ENCODE measurements at regions not wholly inside any gene's neighbourhood (a gene's known extent, or its start where the extent isn't known, plus 50 kb on each side); places are given as distances from the start of the nearest gene placed in this dataset.

- Histone ChIP-seq H4K91ac (ENCODE audit: insufficient read length, low read depth, low read length) (no peak overlapping the region), H2BK20ac (ENCODE audit: low read depth, low read length, poor library complexity, severe bottlenecking) (no peak overlapping the region), H2AK5ac (ENCODE audit: insufficient read length, low read length) (no peak overlapping the region), H3K27me3 (ENCODE audit: insufficient read depth, low read length) (no peaks in the 10 kb centered on the region), H3K27ac (ENCODE audit: insufficient read length, low read depth, low read length) (no peak overlapping the region), H2BK15ac (ENCODE audit: low read depth, low read length) (no peak overlapping the region), H2BK120ac (ENCODE audit: low read depth, low read length, poor library complexity, severe bottlenecking) (no peak overlapping the region), H4K8ac (replicated peaks; ENCODE audit: insufficient read length, low read depth, low read length) (no peak overlapping the region), H3K4me2 (ENCODE audit: insufficient read depth, insufficient read length, low read length) (no peak overlapping the region), H3K23ac (ENCODE audit: insufficient read length, low read depth, low read length) (peak overlapping the region; percentile 40), H3K9me3 (ENCODE audit: control insufficient read depth, low read depth, low read length) (no peaks in the 10 kb centered on the region), H3K23me2 (ENCODE audit: insufficient read length, low read depth, low read length, poor library complexity, severe bottlenecking) (no peaks in the 10 kb centered on the region), H3K9ac (ENCODE audit: extremely low read depth, insufficient read length, low read length) (no peak overlapping the region), H3K56ac (ENCODE audit: insufficient read length, low read depth, low read length) (no peak overlapping the region), H3K14ac (ENCODE audit: insufficient read depth, low read length) (no peak overlapping the region), H4K20me1 (ENCODE audit: control insufficient read depth, insufficient read depth, insufficient read length) (no peaks in the 10 kb centered on the region), H3K4me1 (ENCODE audit: insufficient read depth, low read length) (no peaks in the 10 kb centered on the region), H3K4ac (ENCODE audit: low read depth, low read length) (no peak overlapping the region), H3K79me2 (ENCODE audit: insufficient read depth, low read length) (no peaks in the 10 kb centered on the region), H3T11ph (ENCODE audit: low read length) (no peak overlapping the region), H3K18ac (ENCODE audit: insufficient read length, low read depth, low read length) (no peak overlapping the region), H2BK5ac (ENCODE audit: insufficient read length, low read length) (no peak overlapping the region), H2AFZ (ENCODE audit: low read length) (no peak overlapping the region), H2BK12ac (ENCODE audit: insufficient read length, low read depth, low read length) (no peak overlapping the region), H3K79me1 (ENCODE audit: insufficient read depth, low read depth, low read length, poor library complexity, severe bottlenecking) (no peaks in the 10 kb centered on the region), H4K5ac (ENCODE audit: insufficient read length, low read depth, low read length) (no peak overlapping the region)
- DNase-seq: no peak
- Mint-ChIP-seq H3K36me3 (ENCODE audit: insufficient read depth in 1 of 3, low read depth in 3 of 3) (no peaks in the 10 kb centered on the region), H3K27ac (no peak overlapping the region), H3K9me3 (no peaks in the 10 kb centered on the region), H3K27me3 (ENCODE audit: low read depth) (no peaks in the 10 kb centered on the region; the same call in 1 of the 2 replicates), H3K4me1 (no peaks in the 10 kb centered on the region), H3K4me3 (no peak overlapping the region)
- TF ChIP-seq, protein P1, sequence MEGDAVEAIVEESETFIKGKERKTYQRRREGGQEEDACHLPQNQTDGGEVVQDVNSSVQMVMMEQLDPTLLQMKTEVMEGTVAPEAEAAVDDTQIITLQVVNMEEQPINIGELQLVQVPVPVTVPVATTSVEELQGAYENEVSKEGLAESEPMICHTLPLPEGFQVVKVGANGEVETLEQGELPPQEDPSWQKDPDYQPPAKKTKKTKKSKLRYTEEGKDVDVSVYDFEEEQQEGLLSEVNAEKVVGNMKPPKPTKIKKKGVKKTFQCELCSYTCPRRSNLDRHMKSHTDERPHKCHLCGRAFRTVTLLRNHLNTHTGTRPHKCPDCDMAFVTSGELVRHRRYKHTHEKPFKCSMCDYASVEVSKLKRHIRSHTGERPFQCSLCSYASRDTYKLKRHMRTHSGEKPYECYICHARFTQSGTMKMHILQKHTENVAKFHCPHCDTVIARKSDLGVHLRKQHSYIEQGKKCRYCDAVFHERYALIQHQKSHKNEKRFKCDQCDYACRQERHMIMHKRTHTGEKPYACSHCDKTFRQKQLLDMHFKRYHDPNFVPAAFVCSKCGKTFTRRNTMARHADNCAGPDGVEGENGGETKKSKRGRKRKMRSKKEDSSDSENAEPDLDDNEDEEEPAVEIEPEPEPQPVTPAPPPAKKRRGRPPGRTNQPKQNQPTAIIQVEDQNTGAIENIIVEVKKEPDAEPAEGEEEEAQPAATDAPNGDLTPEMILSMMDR (conservative IDR thresholded peaks at IDR 0.05): no peak
- no CpG with 5 or more reads among the region's 7 CpGs for WGBS (ENCODE audit: extremely low coverage, insufficient read length, low lambda C conversion rate)
These were observed 59.1 kb upstream of the PCED1B start for GRCh38 chr12:47020211-47020821.

All from H9 (cell line).